HL-60 (cell line): ENCODE measurements at regions not wholly inside any gene's neighbourhood (a gene's known extent, or its start where the extent isn't known, plus 50 kb on each side); places are given as distances from the start of the nearest gene placed in this dataset.

Experiments
- DNase-seq, 2 experiments: peaks; one replicate each; pipeline ENCODE4 v3.0.0-alpha.2; 2010 to 2020; ENCODE audit warnings: low read depth in 1 of 2, low spot score in 1 of 2
- H3K27ac ChIP-seq: fragments of 250-450 bp; sonication (Bioruptor Pico); replicated peaks from 2 replicates; pipeline ENCODE4 v1.5.1; 2020; ENCODE audit warnings: mild to moderate bottlenecking, moderate library complexity
- H3K27me3 ChIP-seq: fragments of 250-450 bp; sonication (Bioruptor Pico); 2 replicates; pipeline ENCODE4 v1.5.1; 2021; ENCODE audit warnings: mild to moderate bottlenecking, moderate library complexity; ENCODE audit not compliant: insufficient read depth, poor library complexity, severe bottlenecking
- H3K4me3 ChIP-seq: replicated peaks from 2 replicates; pipeline ENCODE4 v1.5.1; 2011; ENCODE audit warnings: mild to moderate bottlenecking, control low read depth, low read length; ENCODE audit not compliant: insufficient read depth
- CTCF ChIP-seq: IDR thresholded peaks from one replicate; pipeline ENCODE4 v1.5.1; 2011; ENCODE audit warnings: low read length, control low read depth, inconsistent platforms; ENCODE audit not compliant: insufficient read depth
- GABPA ChIP-seq: IDR thresholded peaks from 2 replicates; pipeline ENCODE4 v1.6.1; 2012; ENCODE audit warnings: low read depth
- POLR2AphosphoS5 ChIP-seq: IDR thresholded peaks from 2 replicates; pipeline ENCODE4 v1.6.1; 2012; ENCODE audit warnings: low read depth
- REST ChIP-seq: IDR thresholded peaks from 2 replicates; pipeline ENCODE4 v1.6.1; 2012; ENCODE audit warnings: low read depth; ENCODE audit not compliant: insufficient replicate concordance
- SPI1 ChIP-seq: IDR thresholded peaks from 2 replicates; pipeline ENCODE4 v1.6.1; 2012; ENCODE audit warnings: low read depth, mild to moderate bottlenecking, borderline replicate concordance

- no peak overlapping the region for H3K4me3 ChIP-seq
- TF ChIP-seq CTCF, result no peak
- no peak for TF ChIP-seq GABPA
- no peak for TF ChIP-seq POLR2AphosphoS5
- TF ChIP-seq SPI1, result no peak
- TF ChIP-seq REST, result no peak
- no peak for DNase-seq
Observed at GRCh38 chr4:23234716-23235115, 542.0 kb downstream of the GBA3 start.

GRCh38 chr4:23234018-23234417 is 541.3 kb downstream of the GBA3 start:
- Histone ChIP-seq H3K4me3 (no peak overlapping the region), H3K27me3 (no peaks in the 10 kb centered on the region), H3K27ac (no peak overlapping the region)
- no peak for DNase-seq
- TF ChIP-seq POLR2AphosphoS5 (no peak), GABPA (no peak), SPI1 (no peak), CTCF (no peak), REST (no peak)

More at GRCh38 chr4:23234716-23235115, 542.0 kb downstream of the GBA3 start:
- Histone ChIP-seq H3K27me3 (no peaks in the 10 kb centered on the region), H3K27ac (no peak overlapping the region)

- Histone ChIP-seq H3K27me3 (no peaks in the 10 kb centered on the region), H3K4me3 (no peak overlapping the region), H3K27ac (no peak overlapping the region)
- TF ChIP-seq REST (no peak), CTCF (no peak), POLR2AphosphoS5 (no peak), SPI1 (no peak), GABPA (no peak)
- DNase-seq, result no peak
Observed at GRCh38 chr4:23233596-23233995, 540.9 kb downstream of the GBA3 start.
